Stromal cell of bone marrow (primary cell): ENCODE measurements at regions not wholly inside any gene's neighbourhood (a gene's known extent, or its start where the extent isn't known, plus 50 kb on each side); places are given as distances from the start of the nearest gene placed in this dataset.
"Not testable (repeated sequence)": the region's sequence is repeated elsewhere in the genome, so short reads cannot be mapped to it uniquely, and the experiment has no call there.

Experiments
- DNase-seq: peaks from one replicate; pipeline ENCODE4 v3.0.0-alpha.2; 2012; ENCODE audit warnings: low read depth

GRCh38 chr17:13135506-13135905 lies 117.7 kb upstream of the ELAC2 start:
- DNase-seq = no peak

- no peak for DNase-seq
These were observed 116.2 kb upstream of the ELAC2 start for GRCh38 chr17:13134076-13134475.

GRCh38 chr17:13131225-13131624 lies 113.4 kb upstream of the ELAC2 start:
- DNase-seq = no peak

GRCh38 chr17:13129356-13129755 lies 111.5 kb upstream of the ELAC2 start:
- DNase-seq = no peak

DNA sequence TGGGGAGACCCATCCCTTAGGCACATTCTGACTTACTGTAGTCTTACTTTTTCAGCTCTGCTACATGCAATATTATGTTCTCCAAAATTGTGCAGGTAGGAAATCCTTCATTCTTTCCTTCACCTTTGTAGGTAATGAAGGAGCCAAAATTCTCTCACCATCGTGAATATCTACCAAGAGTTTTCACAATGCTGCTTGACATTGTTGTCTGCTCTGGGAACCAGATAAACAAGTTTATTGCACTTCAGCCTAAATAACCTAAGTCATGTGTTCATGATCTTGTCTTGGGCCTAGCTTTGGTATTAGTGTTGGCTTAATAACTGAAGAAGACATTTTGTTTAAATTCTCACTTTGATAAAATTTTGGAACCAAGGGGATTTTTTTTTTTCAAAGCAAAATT lies 110.8 kb upstream of the ELAC2 start:
- DNase-seq = no peak

DNA sequence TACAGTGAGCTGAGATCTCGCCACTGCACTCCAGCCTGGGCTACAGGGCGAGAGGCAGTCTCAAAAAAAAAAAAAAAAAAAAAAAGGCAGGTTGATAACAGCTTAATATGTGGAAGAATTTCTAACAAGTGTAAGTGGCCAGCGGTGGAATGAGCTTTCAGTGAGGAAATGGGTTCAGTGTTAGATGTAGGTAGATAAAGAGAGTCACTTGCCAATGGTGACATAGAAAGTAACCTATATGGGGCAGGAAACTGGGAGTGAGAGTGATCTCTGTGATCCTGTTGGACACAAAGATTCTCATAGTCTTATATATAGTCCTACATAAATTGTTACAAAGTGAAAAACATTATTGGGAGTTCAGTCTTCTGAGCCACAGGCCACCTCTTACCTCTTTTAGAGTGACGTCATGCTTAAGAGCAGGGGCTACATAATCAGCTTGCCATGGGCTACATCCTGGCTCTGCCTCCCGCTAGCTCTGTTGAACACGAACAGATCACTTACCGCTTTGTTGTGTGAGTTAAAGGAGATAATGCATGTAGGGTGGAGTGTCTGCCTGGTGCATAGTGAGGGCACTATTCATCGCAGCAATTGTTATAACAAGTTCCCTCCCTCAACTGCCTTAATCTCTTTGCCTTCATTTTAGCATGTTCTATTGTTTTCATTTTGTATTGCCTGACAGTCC lies 110.2 kb upstream of the ELAC2 start:
- DNase-seq = no peak

DNA sequence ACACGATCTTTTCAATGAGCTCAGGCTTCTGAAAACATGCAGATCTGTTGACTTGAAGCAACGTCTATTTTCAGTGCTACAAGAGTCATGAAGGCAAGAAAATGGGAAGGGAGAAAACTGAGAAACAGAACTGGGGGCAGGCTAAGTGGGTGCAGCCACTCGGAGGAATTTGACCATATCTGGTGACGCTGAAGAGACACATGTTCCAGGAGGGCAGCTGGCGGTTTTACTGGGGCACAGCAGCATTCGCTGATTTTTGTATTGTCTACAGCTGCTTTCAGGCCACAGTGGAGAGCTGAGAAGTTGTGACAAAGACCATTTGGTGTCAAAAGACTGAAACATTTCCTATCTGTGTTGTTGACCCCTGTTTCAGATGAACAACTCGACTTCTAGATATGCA lies 103.0 kb upstream of the ELAC2 start:
- DNase-seq = no peak

DNA sequence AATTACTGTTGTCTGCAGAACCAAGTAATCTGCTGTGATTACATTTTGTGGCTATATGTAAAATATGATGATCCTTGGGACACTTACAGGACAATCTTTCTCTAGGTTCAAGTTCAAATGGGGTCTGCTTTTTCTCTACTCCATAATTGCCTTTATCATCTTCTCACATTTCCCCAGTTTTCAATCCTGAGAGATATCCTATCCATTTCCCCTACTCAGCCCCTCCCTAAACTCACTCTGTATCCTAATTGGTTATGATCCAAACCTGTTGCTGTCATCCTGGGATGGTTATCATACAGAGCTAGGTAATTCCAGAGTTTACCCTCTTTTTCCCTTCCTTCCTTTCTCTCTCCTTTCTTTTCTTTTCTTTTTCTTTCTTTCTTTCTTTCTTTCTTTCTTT lies 100.5 kb upstream of the ELAC2 start:
- no peak for DNase-seq

GRCh38 chr17:13117616-13118015 lies 99.8 kb upstream of the ELAC2 start:
- DNase-seq = no peak

DNA sequence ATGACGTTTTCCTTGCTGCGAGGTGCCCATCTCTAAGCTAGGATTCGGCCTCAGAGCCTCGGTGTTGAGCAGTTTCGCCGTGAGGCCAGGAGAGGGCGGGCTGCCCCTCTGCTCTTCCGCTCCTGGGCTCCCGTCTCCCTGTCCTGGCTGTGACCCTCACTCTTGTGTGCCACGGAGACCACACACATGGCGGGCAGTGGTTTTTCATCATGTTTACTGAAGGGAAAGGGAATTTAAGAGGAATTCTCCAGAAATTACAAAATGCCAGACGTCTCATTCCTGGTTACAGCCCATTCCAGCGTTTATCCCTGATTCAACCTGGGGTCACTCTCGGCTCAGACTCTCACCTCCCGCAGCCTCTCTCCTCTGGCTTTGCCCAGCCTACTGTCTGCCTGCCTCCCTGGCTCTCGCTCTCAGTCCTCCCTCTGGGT lies 96.8 kb upstream of the ELAC2 start:
- DNase-seq = peak; percentile 19

DNA sequence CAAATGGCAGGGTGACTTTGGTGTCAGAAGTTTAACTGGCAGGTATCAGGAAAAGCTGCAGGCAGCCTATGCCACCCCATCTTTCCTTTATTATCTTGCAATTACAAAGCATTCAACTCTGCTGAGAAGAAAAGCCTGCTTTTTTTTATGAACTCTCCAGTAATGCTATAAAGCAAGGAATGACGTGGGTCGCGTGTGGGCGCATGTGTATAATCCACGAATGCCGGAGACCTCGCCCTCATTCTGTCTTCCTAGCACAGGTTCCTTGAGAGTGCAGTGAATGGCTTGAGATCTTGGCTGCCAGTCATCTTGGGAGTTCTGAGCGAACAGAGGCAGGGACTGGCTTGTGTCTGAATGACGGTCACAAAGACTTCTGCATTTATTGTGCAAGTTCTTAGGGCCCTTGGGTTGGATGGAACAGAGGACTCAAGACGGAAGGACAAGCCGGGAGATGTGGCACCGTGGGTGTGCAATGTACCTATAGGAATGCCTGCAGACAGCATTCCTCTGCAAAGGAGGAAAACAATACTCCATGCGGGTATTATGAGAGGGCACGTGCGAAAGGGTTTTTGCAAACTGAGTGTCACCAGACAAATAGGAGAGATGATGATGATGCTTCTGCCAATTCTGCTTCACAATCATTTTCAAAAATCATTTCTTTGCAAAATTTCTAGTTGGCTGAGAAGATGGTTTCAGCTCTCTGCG lies 96.1 kb upstream of the ELAC2 start:
- no peak for DNase-seq

GRCh38 chr17:13107676-13108235 lies 89.9 kb upstream of the ELAC2 start:
- DNase-seq = no peak

GRCh38 chr17:13106171-13106570 lies 88.3 kb upstream of the ELAC2 start:
- DNase-seq = no peak

DNA sequence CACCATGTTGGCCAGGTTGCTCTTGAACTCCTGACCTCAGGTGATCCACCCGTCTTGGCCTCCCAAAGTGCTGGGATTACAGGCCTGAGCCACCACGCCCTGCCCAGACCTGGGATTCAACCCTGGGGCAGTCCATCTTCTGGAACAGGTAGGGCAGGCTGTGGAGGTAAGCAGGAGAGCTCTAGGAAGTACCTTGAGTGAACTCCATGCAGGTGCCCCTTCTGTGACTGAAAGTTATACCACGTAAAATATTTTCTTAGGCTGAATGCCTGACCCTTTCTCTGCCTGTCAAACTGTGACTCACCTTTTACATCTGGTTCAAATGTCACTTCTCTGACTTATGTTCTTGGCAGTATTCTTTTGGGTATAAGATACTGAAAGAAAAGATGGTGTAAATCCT lies 86.7 kb upstream of the ELAC2 start:
- no peak for DNase-seq

DNA sequence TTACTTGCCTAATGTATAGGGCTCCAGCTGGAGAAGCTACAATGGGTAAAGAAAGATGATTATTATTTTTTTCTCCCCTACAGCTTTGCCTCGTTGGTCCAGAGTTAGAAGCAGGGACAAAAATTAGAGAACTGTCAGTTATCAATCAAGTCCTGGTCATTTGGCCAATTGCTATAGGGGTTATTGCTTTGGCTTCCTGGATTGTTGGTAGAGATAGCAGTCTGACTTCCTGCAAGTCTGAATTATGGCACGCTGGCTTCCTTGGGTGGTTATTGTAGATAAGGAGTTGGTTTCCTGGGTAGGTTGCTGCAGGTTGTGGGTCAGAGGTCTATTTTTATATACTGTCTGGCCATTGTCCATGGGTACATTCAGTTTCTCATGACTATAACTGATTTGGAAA lies 84.7 kb upstream of the ELAC2 start:
- no peak for DNase-seq

- no peak for DNase-seq
These were observed 82.1 kb upstream of the ELAC2 start for GRCh38 chr17:13099926-13100325.

DNA sequence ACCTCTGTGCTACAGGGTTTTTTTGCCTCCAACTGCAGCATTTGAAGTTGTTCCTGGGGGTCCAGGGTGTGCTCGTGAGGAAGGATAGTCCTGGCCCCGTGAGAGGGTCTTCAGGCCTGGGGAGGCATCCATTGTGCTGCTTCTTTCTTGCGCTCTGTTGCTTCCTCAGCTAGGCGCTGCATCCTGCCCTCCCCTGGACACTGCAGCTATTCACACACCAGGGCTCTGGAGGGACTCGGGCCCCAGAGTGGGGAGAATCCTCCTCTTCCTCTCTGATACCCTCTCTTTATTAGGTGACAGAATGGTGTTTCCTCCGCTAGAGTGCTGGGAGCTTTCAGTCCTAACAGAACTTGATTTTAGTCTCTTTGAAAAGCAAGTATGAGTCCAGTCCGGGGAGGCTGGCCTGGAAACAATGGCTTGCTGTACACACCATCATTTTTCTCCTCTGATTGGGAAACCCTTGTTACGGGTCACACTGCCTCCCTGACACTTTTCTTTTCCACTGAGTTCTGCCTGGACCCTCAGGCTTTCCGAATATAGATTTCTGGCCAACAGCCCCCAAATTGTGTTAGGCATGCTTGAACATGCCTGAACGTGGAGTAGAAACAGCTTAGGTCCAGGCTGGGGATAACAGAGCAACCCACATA lies 81.4 kb upstream of the ELAC2 start:
- no peak for DNase-seq

- no peak for DNase-seq
These were observed 78.5 kb upstream of the ELAC2 start for GRCh38 chr17:13096291-13096690.

DNA sequence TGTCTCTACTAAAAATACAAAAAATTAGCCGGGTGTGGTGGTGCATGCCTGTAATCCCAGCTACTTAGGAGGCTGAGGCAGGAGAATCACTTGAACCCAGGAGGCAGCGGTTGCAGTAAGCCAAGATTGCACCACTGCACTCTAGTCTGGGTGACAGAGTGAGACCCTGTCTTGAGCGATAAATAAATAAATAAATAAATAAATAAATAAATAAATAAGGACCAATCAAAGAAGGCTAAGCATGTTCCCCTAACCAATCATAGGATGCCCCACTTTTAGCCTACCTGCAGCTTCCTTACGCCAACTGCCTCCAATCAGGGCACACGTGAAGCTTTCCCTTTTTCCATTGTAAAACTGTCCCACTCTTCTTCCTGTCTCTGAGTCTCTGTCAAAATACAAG lies 74.2 kb upstream of the ELAC2 start:
- not testable (repeated sequence) for DNase-seq

GRCh38 chr17:13088666-13089065 lies 70.8 kb upstream of the ELAC2 start:
- no peak for DNase-seq

GRCh38 chr17:13087802-13088201 lies 70.0 kb upstream of the ELAC2 start:
- no peak for DNase-seq

GRCh38 chr17:13086142-13086769 lies 68.4 kb upstream of the ELAC2 start:
- DNase-seq = no peak

- no peak for DNase-seq
These were observed 67.8 kb upstream of the ELAC2 start for GRCh38 chr17:13085578-13085977.
